ENCODE measurements at regions not wholly inside any gene's neighbourhood (a gene's known extent, or its start where the extent isn't known, plus 50 kb on each side); places are given as distances from the start of the nearest gene placed in this dataset.

GRCh38 chr3:31086148-31086547, 191.7 kb upstream of the GADL1 start (continued):
- TF ChIP-seq, protein P1, sequence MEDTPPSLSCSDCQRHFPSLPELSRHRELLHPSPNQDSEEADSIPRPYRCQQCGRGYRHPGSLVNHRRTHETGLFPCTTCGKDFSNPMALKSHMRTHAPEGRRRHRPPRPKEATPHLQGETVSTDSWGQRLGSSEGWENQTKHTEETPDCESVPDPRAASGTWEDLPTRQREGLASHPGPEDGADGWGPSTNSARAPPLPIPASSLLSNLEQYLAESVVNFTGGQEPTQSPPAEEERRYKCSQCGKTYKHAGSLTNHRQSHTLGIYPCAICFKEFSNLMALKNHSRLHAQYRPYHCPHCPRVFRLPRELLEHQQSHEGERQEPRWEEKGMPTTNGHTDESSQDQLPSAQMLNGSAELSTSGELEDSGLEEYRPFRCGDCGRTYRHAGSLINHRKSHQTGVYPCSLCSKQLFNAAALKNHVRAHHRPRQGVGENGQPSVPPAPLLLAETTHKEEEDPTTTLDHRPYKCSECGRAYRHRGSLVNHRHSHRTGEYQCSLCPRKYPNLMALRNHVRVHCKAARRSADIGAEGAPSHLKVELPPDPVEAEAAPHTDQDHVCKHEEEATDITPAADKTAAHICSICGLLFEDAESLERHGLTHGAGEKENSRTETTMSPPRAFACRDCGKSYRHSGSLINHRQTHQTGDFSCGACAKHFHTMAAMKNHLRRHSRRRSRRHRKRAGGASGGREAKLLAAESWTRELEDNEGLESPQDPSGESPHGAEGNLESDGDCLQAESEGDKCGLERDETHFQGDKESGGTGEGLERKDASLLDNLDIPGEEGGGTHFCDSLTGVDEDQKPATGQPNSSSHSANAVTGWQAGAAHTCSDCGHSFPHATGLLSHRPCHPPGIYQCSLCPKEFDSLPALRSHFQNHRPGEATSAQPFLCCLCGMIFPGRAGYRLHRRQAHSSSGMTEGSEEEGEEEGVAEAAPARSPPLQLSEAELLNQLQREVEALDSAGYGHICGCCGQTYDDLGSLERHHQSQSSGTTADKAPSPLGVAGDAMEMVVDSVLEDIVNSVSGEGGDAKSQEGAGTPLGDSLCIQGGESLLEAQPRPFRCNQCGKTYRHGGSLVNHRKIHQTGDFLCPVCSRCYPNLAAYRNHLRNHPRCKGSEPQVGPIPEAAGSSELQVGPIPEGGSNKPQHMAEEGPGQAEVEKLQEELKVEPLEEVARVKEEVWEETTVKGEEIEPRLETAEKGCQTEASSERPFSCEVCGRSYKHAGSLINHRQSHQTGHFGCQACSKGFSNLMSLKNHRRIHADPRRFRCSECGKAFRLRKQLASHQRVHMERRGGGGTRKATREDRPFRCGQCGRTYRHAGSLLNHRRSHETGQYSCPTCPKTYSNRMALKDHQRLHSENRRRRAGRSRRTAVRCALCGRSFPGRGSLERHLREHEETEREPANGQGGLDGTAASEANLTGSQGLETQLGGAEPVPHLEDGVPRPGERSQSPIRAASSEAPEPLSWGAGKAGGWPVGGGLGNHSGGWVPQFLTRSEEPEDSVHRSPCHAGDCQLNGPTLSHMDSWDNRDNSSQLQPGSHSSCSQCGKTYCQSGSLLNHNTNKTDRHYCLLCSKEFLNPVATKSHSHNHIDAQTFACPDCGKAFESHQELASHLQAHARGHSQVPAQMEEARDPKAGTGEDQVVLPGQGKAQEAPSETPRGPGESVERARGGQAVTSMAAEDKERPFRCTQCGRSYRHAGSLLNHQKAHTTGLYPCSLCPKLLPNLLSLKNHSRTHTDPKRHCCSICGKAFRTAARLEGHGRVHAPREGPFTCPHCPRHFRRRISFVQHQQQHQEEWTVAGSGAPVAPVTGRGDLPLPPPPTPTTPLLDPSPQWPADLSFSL (CRISPR knock-in tag; IDR thresholded peaks at IDR 0.05) = no peak

DNA sequence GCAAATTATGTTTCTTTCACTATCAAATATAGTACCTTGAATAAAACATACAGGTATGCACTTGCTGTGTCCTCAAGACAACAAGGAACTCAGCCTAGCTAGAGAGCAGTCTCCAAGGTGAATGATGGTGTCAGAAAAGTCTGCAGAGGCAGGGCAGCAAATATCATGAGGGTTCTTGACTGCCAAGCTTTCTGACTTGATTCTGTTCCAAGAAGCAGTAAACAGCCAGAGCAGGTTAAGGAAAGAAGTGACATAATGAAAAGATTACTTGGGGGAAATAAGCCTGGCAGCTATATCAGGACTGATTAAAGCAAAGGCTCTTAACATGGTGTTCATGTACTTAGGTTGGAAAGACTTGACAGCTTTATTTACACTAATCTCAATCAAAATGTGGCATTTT, 192.2 kb upstream of the GADL1 start:
- no peak for DNase-seq (ENCODE audit: low spot score)
- CTCF ChIA-PET (ENCODE audit: low intra/inter-chr PET ratio, low total read pairs) = no interaction called here
- no peak for TF ChIP-seq ISL2 (CRISPR knock-in tag; IDR thresholded peaks at IDR 0.05)
- TF ChIP-seq, protein P2, sequence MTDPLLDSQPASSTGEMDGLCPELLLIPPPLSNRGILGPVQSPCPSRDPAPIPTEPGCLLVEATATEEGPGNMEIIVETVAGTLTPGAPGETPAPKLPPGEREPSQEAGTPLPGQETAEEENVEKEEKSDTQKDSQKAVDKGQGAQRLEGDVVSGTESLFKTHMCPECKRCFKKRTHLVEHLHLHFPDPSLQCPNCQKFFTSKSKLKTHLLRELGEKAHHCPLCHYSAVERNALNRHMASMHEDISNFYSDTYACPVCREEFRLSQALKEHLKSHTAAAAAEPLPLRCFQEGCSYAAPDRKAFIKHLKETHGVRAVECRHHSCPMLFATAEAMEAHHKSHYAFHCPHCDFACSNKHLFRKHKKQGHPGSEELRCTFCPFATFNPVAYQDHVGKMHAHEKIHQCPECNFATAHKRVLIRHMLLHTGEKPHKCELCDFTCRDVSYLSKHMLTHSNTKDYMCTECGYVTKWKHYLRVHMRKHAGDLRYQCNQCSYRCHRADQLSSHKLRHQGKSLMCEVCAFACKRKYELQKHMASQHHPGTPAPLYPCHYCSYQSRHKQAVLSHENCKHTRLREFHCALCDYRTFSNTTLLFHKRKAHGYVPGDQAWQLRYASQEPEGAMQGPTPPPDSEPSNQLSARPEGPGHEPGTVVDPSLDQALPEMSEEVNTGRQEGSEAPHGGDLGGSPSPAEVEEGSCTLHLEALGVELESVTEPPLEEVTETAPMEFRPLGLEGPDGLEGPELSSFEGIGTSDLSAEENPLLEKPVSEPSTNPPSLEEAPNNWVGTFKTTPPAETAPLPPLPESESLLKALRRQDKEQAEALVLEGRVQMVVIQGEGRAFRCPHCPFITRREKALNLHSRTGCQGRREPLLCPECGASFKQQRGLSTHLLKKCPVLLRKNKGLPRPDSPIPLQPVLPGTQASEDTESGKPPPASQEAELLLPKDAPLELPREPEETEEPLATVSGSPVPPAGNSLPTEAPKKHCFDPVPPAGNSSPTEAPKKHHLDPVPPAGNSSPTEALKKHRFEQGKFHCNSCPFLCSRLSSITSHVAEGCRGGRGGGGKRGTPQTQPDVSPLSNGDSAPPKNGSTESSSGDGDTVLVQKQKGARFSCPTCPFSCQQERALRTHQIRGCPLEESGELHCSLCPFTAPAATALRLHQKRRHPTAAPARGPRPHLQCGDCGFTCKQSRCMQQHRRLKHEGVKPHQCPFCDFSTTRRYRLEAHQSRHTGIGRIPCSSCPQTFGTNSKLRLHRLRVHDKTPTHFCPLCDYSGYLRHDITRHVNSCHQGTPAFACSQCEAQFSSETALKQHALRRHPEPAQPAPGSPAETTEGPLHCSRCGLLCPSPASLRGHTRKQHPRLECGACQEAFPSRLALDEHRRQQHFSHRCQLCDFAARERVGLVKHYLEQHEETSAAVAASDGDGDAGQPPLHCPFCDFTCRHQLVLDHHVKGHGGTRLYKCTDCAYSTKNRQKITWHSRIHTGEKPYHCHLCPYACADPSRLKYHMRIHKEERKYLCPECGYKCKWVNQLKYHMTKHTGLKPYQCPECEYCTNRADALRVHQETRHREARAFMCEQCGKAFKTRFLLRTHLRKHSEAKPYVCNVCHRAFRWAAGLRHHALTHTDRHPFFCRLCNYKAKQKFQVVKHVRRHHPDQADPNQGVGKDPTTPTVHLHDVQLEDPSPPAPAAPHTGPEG (CRISPR knock-in tag; IDR thresholded peaks at IDR 0.05) = no peak
- TF ChIP-seq RARG (CRISPR knock-in tag; IDR thresholded peaks at IDR 0.05; ENCODE audit: low read depth) = no peak
- TF ChIP-seq ZNF143 (CRISPR knock-in tag; IDR thresholded peaks at IDR 0.05) = no peak
- no peak for TF ChIP-seq ZNF639 (CRISPR knock-in tag; conservative IDR thresholded peaks at IDR 0.05)
- TF ChIP-seq ZNF7 (CRISPR knock-in tag; IDR thresholded peaks at IDR 0.05) = no peak
- no peak for TF ChIP-seq ZNF75D (CRISPR knock-in tag; IDR thresholded peaks at IDR 0.05; ENCODE audit: borderline replicate concordance)
- TF ChIP-seq TCF7 (IDR thresholded peaks at IDR 0.05; ENCODE audit: low read depth) = no peak
- TF ChIP-seq ZSCAN22 (CRISPR knock-in tag; IDR thresholded peaks at IDR 0.05) = no peak
- TF ChIP-seq SUZ12 (IDR thresholded peaks at IDR 0.05; ENCODE audit: low read depth, low read length) = no peak
- TF ChIP-seq RELA (CRISPR knock-in tag; IDR thresholded peaks at IDR 0.05) = no peak

More for the DNA sequence above, 192.2 kb upstream of the GADL1 start:
- FAIRE-seq (no peak), ATAC-seq (no peak)
- no peaks in the 10 kb centered on the region for H3K27me3 ChIP-seq (ENCODE audit: control insufficient read depth in 1 of 2, insufficient read depth in 2 of 2, low read length in 2 of 2)
- in situ Hi-C loops (cut with HindIII; ENCODE audit: extremely low pct_ligation_motif_present, low pct_unique_long_range_greater_than_20kb) = no loop called here
- H3K36me3 ChIP-seq (replicated peaks in 1 of 2; ENCODE audit: control insufficient read depth in 1 of 2, insufficient read depth in 2 of 2, low read length in 2 of 2) = no peaks in the 10 kb centered on the region
- no peak overlapping the region for H3K27ac ChIP-seq (ENCODE audit: extremely low read length, insufficient read depth, low read length)
- H3K4me1 ChIP-seq (ENCODE audit: insufficient read depth, low read length) = no peaks in the 10 kb centered on the region
- no peaks in the 10 kb centered on the region for H4K20me1 ChIP-seq (ENCODE audit: insufficient read depth, low read length)
- no peak overlapping the region for H3K4me2 ChIP-seq (ENCODE audit: low read depth, low read length)
- H3K79me2 ChIP-seq (ENCODE audit: insufficient read depth, low read length) = no peaks in the 10 kb centered on the region
- intact Hi-C loops (cut with micrococcal nuclease; ENCODE audit: unreplicated experiment) = no loop called here
- no peak overlapping the region for H3K4me3 ChIP-seq (replicated peaks in 1 of 3; ENCODE audit: insufficient read depth in 1 of 3, low read depth in 2 of 3, low read length in 3 of 3)
- POLR2A ChIA-PET = no interaction called here
- no peak overlapping the region for H3K9ac ChIP-seq (ENCODE audit: insufficient read depth, low read depth, low read length)
- H2AFZ ChIP-seq (ENCODE audit: low read length) = no peak overlapping the region
- BruUV-seq (replicated peaks) = no TSS peak
- H3K9me3 ChIP-seq (ENCODE audit: low read length) = no peaks in the 10 kb centered on the region

All from HepG2 (cell line).